Right lobe of liver (tissue), 6 donors: ENCODE measurements at regions not wholly inside any gene's neighbourhood (a gene's known extent, or its start where the extent isn't known, plus 50 kb on each side); places are given as distances from the start of the nearest gene placed in this dataset.
A peak's percentile ranks its signal among the peaks of the same experiment; 100 is the strongest.
"Not testable (repeated sequence)": the region's sequence is repeated elsewhere in the genome, so short reads cannot be mapped to it uniquely, and the experiment has no call there.

ENCODE experiments used
- ATAC-seq, 4 donors: fragments of 200-7000 bp; cut with Tn5 transposase; one replicate each; pipeline ENCODE4 v1.9.1; 2020; ENCODE audit warnings: mild to moderate bottlenecking in 4 of 4, moderate library complexity in 4 of 4
- DNase-seq, 3 donors: peaks; one replicate each; pipeline ENCODE4 v3.0.0-alpha.2; 2020
- H3K27ac ChIP-seq, 3 donors: fragments of 200-600 bp; one replicate each; pipeline ENCODE4 v1.8.0; 2022
- H3K27me3 ChIP-seq, 2 donors: fragments of 200-600 bp; one replicate each; pipeline ENCODE4 v1.8.0; 2022
- H3K36me3 ChIP-seq, 4 donors: fragments of 200-600 bp; sonication (generic) in 1 of 4; one replicate each; pipeline versions ENCODE4 v1.5.1 to v1.8.0; 2017 to 2022; ENCODE audit warnings: control low read depth in 1 of 4
- H3K4me1 ChIP-seq, 4 donors: fragments of 200-600 bp; sonication (generic) in 1 of 4; one replicate each; pipeline versions ENCODE4 v1.5.1 to v1.8.0; 2017 to 2022; ENCODE audit warnings: control low read depth in 1 of 4
- H3K4me3 ChIP-seq, 3 donors: fragments of 200-600 bp; one replicate each; pipeline ENCODE4 v1.8.0; 2022
- H3K9me3 ChIP-seq, 4 donors: fragments of 200-600 bp; sonication (generic) in 1 of 4; one replicate each; pipeline versions ENCODE4 v1.5.1 to v1.8.0; 2017 to 2022; ENCODE audit warnings: control low read depth in 1 of 4
- POLR2A ChIP-seq: fragments of 450-650 bp; IDR thresholded peaks from one replicate; pipeline ENCODE4 v1.6.1; 2017; ENCODE audit warnings: antibody characterized with exemption, mild to moderate bottlenecking
- WGBS: methylation state at CpG from one replicate; pipeline ENCODE4 v1.1.6; 2018; ENCODE audit warnings: low coverage, low lambda C conversion rate; ENCODE audit not compliant: insufficient coverage; ENCODE audit errors: missing lambda C conversion rate; 5-methylcytosine and 5-hydroxymethylcytosine counted together
- intact Hi-C, 2 donors: fragments of 100-400 bp; cut with DNase I; formaldehyde crosslinking; loops; one replicate each; pipeline versions ENCODE4 v1.11.2 to v1.14.1; 2022
- TF ChIP-seq, protein P1 (sequence below), 4 donors: fragments of 200-600 bp in 3 of 4; fragments of 450-650 bp in 1 of 4; IDR thresholded peaks; one replicate each; pipeline versions ENCODE4 v1.5.1 to v1.8.0; 2016 to 2022; ENCODE audit warnings: antibody characterized with exemption in 4 of 4, mild to moderate bottlenecking in 2 of 4
- donor health status: DM: no; HTN: yes; CAD: no.
- donor health status: DM: no; HTN: no; CAD: no.
- donor health status: DM: no; HTN: no; CAD: no.
- donor health status: DM: no; HTN: yes; CAD: no.
- donor health status: DM: no; HTN: yes; CAD: no.

GRCh38 chr6:14476793-14477531 lies 359.4 kb downstream of the CD83 start:
- peak in 1 of 3 donors; percentile 66 for DNase-seq
- WGBS, result 14% methylated on average over 12 of the region's 12 CpGs

DNA sequence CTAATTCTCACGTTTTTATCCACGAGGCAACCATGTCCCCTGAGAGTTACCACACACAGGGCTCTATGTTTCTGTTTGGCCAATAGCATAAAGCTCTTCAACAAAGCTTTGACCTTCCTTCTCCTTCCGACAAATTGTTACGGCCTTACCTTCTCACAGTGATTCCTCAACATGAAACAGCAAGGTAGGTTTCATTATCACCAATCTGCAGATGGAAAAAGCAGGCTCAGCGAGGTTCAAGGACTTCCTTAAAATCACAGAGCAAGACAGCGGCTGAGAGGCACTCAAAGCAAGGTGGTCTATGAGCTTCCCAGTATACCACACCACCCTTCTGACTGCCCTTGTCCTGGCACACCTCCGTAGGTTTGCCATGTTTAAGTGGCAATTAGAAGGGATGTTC lies 360.0 kb downstream of the CD83 start:
- Histone ChIP-seq H3K4me1 (no peaks in the 10 kb centered on the region), H3K4me3 (no peak overlapping the region), H3K27me3 (no peaks in the 10 kb centered on the region), H3K36me3 (no peaks in the 10 kb centered on the region), H3K9me3 (no peaks in the 10 kb centered on the region), H3K27ac (peak overlapping the region; percentile 9 to 62 (median 50))
- WGBS, result 55% methylated on average over 7 of the region's 7 CpGs
- no peak for TF ChIP-seq POLR2A
- TF ChIP-seq, protein P1, sequence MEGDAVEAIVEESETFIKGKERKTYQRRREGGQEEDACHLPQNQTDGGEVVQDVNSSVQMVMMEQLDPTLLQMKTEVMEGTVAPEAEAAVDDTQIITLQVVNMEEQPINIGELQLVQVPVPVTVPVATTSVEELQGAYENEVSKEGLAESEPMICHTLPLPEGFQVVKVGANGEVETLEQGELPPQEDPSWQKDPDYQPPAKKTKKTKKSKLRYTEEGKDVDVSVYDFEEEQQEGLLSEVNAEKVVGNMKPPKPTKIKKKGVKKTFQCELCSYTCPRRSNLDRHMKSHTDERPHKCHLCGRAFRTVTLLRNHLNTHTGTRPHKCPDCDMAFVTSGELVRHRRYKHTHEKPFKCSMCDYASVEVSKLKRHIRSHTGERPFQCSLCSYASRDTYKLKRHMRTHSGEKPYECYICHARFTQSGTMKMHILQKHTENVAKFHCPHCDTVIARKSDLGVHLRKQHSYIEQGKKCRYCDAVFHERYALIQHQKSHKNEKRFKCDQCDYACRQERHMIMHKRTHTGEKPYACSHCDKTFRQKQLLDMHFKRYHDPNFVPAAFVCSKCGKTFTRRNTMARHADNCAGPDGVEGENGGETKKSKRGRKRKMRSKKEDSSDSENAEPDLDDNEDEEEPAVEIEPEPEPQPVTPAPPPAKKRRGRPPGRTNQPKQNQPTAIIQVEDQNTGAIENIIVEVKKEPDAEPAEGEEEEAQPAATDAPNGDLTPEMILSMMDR (IDR thresholded peaks at IDR 0.05), result no peak
- intact Hi-C loops, result no loop called here
- DNase-seq (no peak), ATAC-seq (no peak)

More at GRCh38 chr6:14476793-14477531, 359.4 kb downstream of the CD83 start:
- peak; percentile 15 for TF ChIP-seq POLR2A
- TF ChIP-seq, protein P1 (IDR thresholded peaks at IDR 0.05), result no peak
- Histone ChIP-seq H3K27me3 (no peaks in the 10 kb centered on the region), H3K36me3 (no peaks in the 10 kb centered on the region), H3K9me3 (no peaks in the 10 kb centered on the region), H3K27ac (peak overlapping the region in 2 of 3 donors; percentile 14 to 50), H3K4me3 (peak overlapping the region in 1 of 3 donors; percentile 15), H3K4me1 (no peaks in the 10 kb centered on the region)
- ATAC-seq, result peak; percentile 77 to 91 (median 87)
- intact Hi-C loops, result no loop called here

- Histone ChIP-seq H3K36me3 (no peaks in the 10 kb centered on the region), H3K9me3 (no peaks in the 10 kb centered on the region), H3K27ac (peak overlapping the region in 1 of 3 donors; percentile 50), H3K4me1 (no peaks in the 10 kb centered on the region), H3K27me3 (no peaks in the 10 kb centered on the region), H3K4me3 (no peak overlapping the region)
- peak; percentile 20 to 43 (median 30) for ATAC-seq
- TF ChIP-seq, protein P1 (IDR thresholded peaks at IDR 0.05), result no peak
- no peak for TF ChIP-seq POLR2A
- intact Hi-C loops, result no loop called here
- 52% methylated on average over 10 of the region's 10 CpGs for WGBS
- no peak for DNase-seq
Measured at GRCh38 chr6:14478381-14479225, 361.0 kb downstream of the CD83 start.

GRCh38 chr6:14481946-14482345 lies 364.4 kb downstream of the CD83 start:
- ATAC-seq, intact Hi-C loops, H3K9me3 ChIP-seq, DNase-seq, H3K4me3 ChIP-seq, H3K36me3 ChIP-seq, H3K27me3 ChIP-seq, H3K27ac ChIP-seq, H3K4me1 ChIP-seq: not testable (repeated sequence)
- no CpG with 5 or more reads among the region's 1 CpG for WGBS

- Histone ChIP-seq H3K27me3 (no peaks in the 10 kb centered on the region), H3K9me3 (no peaks in the 10 kb centered on the region), H3K27ac (no peak overlapping the region), H3K36me3 (no peaks in the 10 kb centered on the region), H3K4me3 (no peak overlapping the region), H3K4me1 (no peaks in the 10 kb centered on the region)
- no peak for DNase-seq
- no peak for TF ChIP-seq POLR2A
- TF ChIP-seq, protein P1 (IDR thresholded peaks at IDR 0.05), result no peak
- no CpG with 5 or more reads among the region's 3 CpGs for WGBS
- intact Hi-C loops, result no loop called here
- no peak for ATAC-seq
Measured at GRCh38 chr6:14487625-14488024, 370.1 kb downstream of the CD83 start.
